Limb (tissue), 2 donors: ENCODE measurements at regions not wholly inside any gene's neighbourhood (a gene's known extent, or its start where the extent isn't known, plus 50 kb on each side); places are given as distances from the start of the nearest gene placed in this dataset.
A peak's percentile ranks its signal among the peaks of the same experiment; 100 is the strongest.
"Not testable (repeated sequence)": the region's sequence is repeated elsewhere in the genome, so short reads cannot be mapped to it uniquely, and the experiment has no call there.

Experiments used
- DNase-seq, 2 donors: peaks; one replicate each; pipeline ENCODE4 v3.0.0-alpha.2; 2016; ENCODE audit errors: extremely low spot score in 2 of 2

- DNase-seq = no peak
These were observed 559.1 kb upstream of the TRPC7 start for GRCh38 chr5:136924490-136924889.

GRCh38 chr5:136910625-136911024 lies 545.3 kb upstream of the TRPC7 start:
- DNase-seq = no peak

GRCh38 chr5:136909906-136910305 lies 544.6 kb upstream of the TRPC7 start:
- no peak for DNase-seq

- DNase-seq = no peak
These were observed 542.0 kb upstream of the TRPC7 start for GRCh38 chr5:136907371-136907770.

GRCh38 chr5:136906545-136906944 lies 541.2 kb upstream of the TRPC7 start:
- DNase-seq = no peak

- DNase-seq = no peak
These were observed 540.2 kb upstream of the TRPC7 start for GRCh38 chr5:136905571-136905970.

- DNase-seq = no peak
These were observed 528.7 kb upstream of the TRPC7 start for GRCh38 chr5:136894070-136894469.

GRCh38 chr5:136892000-136892399 lies 526.7 kb upstream of the TRPC7 start:
- no peak for DNase-seq

GRCh38 chr5:136891175-136891972 lies 526.0 kb upstream of the TRPC7 start:
- no peak for DNase-seq

GRCh38 chr5:136890431-136891148 lies 525.2 kb upstream of the TRPC7 start:
- DNase-seq = no peak

GRCh38 chr5:136886608-136887007 lies 521.3 kb upstream of the TRPC7 start:
- peak in 1 of 2 donors; percentile 17 for DNase-seq

- no peak for DNase-seq
These were observed 499.6 kb upstream of the TRPC7 start for GRCh38 chr5:136864960-136865359.

GRCh38 chr5:136856648-136857047 lies 491.3 kb upstream of the TRPC7 start:
- DNase-seq = no peak

- DNase-seq = peak in 1 of 2 donors; percentile 49
These were observed 488.6 kb upstream of the TRPC7 start for GRCh38 chr5:136853971-136854370.

- DNase-seq = no peak
These were observed 475.3 kb upstream of the TRPC7 start for GRCh38 chr5:136840601-136841000.

GRCh38 chr5:136836093-136836492 lies 470.7 kb upstream of the TRPC7 start:
- DNase-seq = no peak

GRCh38 chr5:136820848-136821247 lies 455.5 kb upstream of the TRPC7 start:
- no peak for DNase-seq

GRCh38 chr5:136819526-136820302 lies 454.4 kb upstream of the TRPC7 start:
- no peak for DNase-seq

GRCh38 chr5:136816327-136816726 lies 451.0 kb upstream of the TRPC7 start:
- DNase-seq = no peak

GRCh38 chr5:136814619-136815378 lies 449.5 kb upstream of the TRPC7 start:
- DNase-seq = peak in 1 of 2 donors; percentile 65

- not testable (repeated sequence) for DNase-seq
These were observed 446.9 kb upstream of the TRPC7 start for GRCh38 chr5:136812270-136812669.
